ENCODE measurements at regions not wholly inside any gene's neighbourhood (a gene's known extent, or its start where the extent isn't known, plus 50 kb on each side); places are given as distances from the start of the nearest gene placed in this dataset.

DNA sequence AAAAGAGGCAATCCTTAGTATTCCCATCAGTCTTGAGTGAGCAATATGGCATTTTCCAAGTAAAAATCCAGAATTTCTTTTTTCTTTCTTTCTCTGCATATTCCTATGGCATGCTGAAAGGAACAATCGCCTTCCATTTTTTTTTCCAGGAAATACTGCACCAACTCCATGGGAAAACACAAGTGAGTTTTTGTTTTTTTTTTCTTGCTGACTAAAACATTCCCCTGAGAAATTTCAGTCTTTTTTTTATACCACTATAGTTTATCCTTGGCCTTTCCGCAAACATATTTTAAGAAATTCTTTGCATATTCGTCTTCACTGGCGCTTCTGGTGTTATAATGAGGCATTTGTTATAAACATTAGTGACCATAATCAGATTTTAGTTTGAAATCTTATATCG, 429.6 kb upstream of the MDFIC2 start:
- TF ChIP-seq, protein P1, sequence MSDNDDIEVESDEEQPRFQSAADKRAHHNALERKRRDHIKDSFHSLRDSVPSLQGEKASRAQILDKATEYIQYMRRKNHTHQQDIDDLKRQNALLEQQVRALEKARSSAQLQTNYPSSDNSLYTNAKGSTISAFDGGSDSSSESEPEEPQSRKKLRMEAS (IDR thresholded peaks at IDR 0.05; ENCODE audit: low read depth, low read length) = no peak
- no peak overlapping the region for H3K4me3 ChIP-seq (ENCODE audit: low read depth, low read length)
- no peak for DNase-seq (ENCODE audit: low read depth)

DNA sequence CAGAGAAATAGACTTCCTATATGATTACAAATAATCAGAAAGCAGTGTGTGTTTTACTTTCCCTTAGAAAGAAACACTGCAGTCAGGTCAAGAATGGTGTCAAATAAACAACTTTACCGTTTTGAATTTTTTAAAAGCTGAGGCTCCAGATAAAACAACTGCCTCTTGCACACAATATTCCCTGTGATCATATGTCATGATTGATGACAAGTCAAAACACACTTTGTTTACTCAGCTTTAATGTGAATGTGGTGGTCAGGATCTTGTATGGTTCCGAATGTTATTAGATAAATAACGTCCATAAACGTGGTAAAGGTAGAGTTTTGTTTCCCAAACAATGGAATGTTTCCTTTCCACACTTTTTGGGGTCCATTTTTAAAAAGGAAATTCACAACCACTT, 428.4 kb upstream of the MDFIC2 start:
- no peak for DNase-seq (ENCODE audit: low read depth)
- TF ChIP-seq POLR2A (IDR thresholded peaks at IDR 0.05; ENCODE audit: extremely low read depth, insufficient read length) = no peak
- no peak overlapping the region for H3K4me3 ChIP-seq (ENCODE audit: low read depth, low read length)

GRCh38 chr3:70740071-70740470, 427.6 kb upstream of the MDFIC2 start:
- no peak for TF ChIP-seq CTCF (IDR thresholded peaks at IDR 0.05; ENCODE audit: low read depth, low read length)
- no peak for TF ChIP-seq POLR2A (IDR thresholded peaks at IDR 0.05; ENCODE audit: extremely low read depth, insufficient read length)
- no peak for TF ChIP-seq MYC (IDR thresholded peaks at IDR 0.05; ENCODE audit: low read depth, low read length)
- TF ChIP-seq, protein P1 (IDR thresholded peaks at IDR 0.05; ENCODE audit: low read depth, low read length) = no peak
- DNase-seq (ENCODE audit: low read depth) = no peak
- no peak overlapping the region for H3K4me3 ChIP-seq (ENCODE audit: low read depth, low read length)

GRCh38 chr3:70738291-70738681, 425.8 kb upstream of the MDFIC2 start:
- TF ChIP-seq, protein P1 (IDR thresholded peaks at IDR 0.05; ENCODE audit: low read depth, low read length) = no peak
- TF ChIP-seq MYC (IDR thresholded peaks at IDR 0.05; ENCODE audit: low read depth, low read length) = no peak
- TF ChIP-seq CTCF (IDR thresholded peaks at IDR 0.05; ENCODE audit: low read depth, low read length) = no peak
- no peak for TF ChIP-seq POLR2A (IDR thresholded peaks at IDR 0.05; ENCODE audit: extremely low read depth, insufficient read length)
- H3K4me3 ChIP-seq (ENCODE audit: low read depth, low read length) = no peak overlapping the region
- DNase-seq (ENCODE audit: low read depth) = no peak

- TF ChIP-seq CTCF (IDR thresholded peaks at IDR 0.05; ENCODE audit: low read depth, low read length) (no peak), MYC (IDR thresholded peaks at IDR 0.05; ENCODE audit: low read depth, low read length) (no peak), POLR2A (IDR thresholded peaks at IDR 0.05; ENCODE audit: extremely low read depth, insufficient read length) (no peak)
- TF ChIP-seq, protein P1 (IDR thresholded peaks at IDR 0.05; ENCODE audit: low read depth, low read length) = no peak
- DNase-seq (ENCODE audit: low read depth) = no peak
- H3K4me3 ChIP-seq (ENCODE audit: low read depth, low read length) = no peak overlapping the region
These were observed 425.3 kb upstream of the MDFIC2 start for GRCh38 chr3:70737666-70738290.

DNA sequence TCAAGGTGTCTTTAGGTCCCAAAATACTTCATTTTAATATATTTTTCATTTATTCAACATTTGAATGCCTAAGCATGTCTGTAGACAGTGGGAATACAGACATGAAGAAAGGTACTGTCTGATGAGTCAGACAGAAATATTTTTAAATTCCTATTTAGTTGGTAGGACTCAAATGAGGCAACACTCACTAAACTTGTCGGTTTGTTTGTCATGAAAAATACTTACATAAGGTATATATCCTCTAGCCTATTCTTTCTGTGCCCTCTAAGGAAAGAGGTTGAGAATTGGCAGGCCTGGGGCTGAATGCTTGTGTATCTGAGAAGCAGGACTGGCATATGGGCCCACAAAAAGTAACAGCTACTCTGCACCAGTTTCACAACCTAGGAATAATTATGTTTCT, 423.6 kb upstream of the MDFIC2 start:
- H3K4me3 ChIP-seq (ENCODE audit: low read depth, low read length) = no peak overlapping the region
- TF ChIP-seq MYC (IDR thresholded peaks at IDR 0.05; ENCODE audit: low read depth, low read length) = no peak
- TF ChIP-seq CTCF (IDR thresholded peaks at IDR 0.05; ENCODE audit: low read depth, low read length) = no peak
- TF ChIP-seq, protein P1 (IDR thresholded peaks at IDR 0.05; ENCODE audit: low read depth, low read length) = no peak
- TF ChIP-seq POLR2A (IDR thresholded peaks at IDR 0.05; ENCODE audit: extremely low read depth, insufficient read length) = no peak
- no peak for DNase-seq (ENCODE audit: low read depth)

- H3K4me3 ChIP-seq (ENCODE audit: low read depth, low read length) = no peak overlapping the region
- no peak for DNase-seq (ENCODE audit: low read depth)
- TF ChIP-seq, protein P1 (IDR thresholded peaks at IDR 0.05; ENCODE audit: low read depth, low read length) = no peak
- TF ChIP-seq CTCF (IDR thresholded peaks at IDR 0.05; ENCODE audit: low read depth, low read length) (no peak), MYC (IDR thresholded peaks at IDR 0.05; ENCODE audit: low read depth, low read length) (no peak), POLR2A (IDR thresholded peaks at IDR 0.05; ENCODE audit: extremely low read depth, insufficient read length) (no peak)
These were observed 422.3 kb upstream of the MDFIC2 start for GRCh38 chr3:70734756-70735155.

Measured in NB4 (cell line).